Trophoblast cell (in vitro differentiated cells and primary cell): ENCODE measurements at regions not wholly inside any gene's neighbourhood (a gene's known extent, or its start where the extent isn't known, plus 50 kb on each side); places are given as distances from the start of the nearest gene placed in this dataset.

Experiments
- DNase-seq, 2 donors: peaks; one replicate each; pipeline ENCODE4 v3.0.0-alpha.2; 2016
- H2AFZ ChIP-seq: 2 replicates; pipeline ENCODE4 v1.6.1; 2013; ENCODE audit warnings: low read length, moderate library complexity, mild to moderate bottlenecking; ENCODE audit not compliant: insufficient read depth, poor library complexity
- H2AK5ac ChIP-seq: 2 replicates; pipeline ENCODE4 v1.6.1; 2013; ENCODE audit warnings: mild to moderate bottlenecking, low read length
- H2BK120ac ChIP-seq: 2 replicates; pipeline ENCODE4 v1.6.1; 2013; ENCODE audit warnings: low read length, mild to moderate bottlenecking, moderate library complexity; ENCODE audit not compliant: insufficient read depth, poor library complexity
- H2BK12ac ChIP-seq: 2 replicates; pipeline ENCODE4 v1.6.1; 2013; ENCODE audit warnings: mild to moderate bottlenecking, low read length, moderate library complexity
- H2BK5ac ChIP-seq: 2 replicates; pipeline ENCODE4 v1.6.1; 2013; ENCODE audit warnings: low read length, low read depth, moderate library complexity, mild to moderate bottlenecking; ENCODE audit not compliant: poor library complexity
- H3K14ac ChIP-seq: 2 replicates; pipeline ENCODE4 v1.6.1; 2013; ENCODE audit warnings: mild to moderate bottlenecking, low read length
- H3K18ac ChIP-seq: 2 replicates; pipeline ENCODE4 v1.6.1; 2013; ENCODE audit warnings: mild to moderate bottlenecking, low read length
- H3K23ac ChIP-seq: 2 replicates; pipeline ENCODE4 v1.6.1; 2013; ENCODE audit warnings: low read length
- H3K27ac ChIP-seq: 2 replicates; pipeline ENCODE4 v1.5.1; 2013; ENCODE audit warnings: low read depth, mild to moderate bottlenecking, inconsistent platforms, low read length, moderate library complexity
- H3K27me3 ChIP-seq: 2 replicates; pipeline ENCODE4 v1.6.1; 2013; ENCODE audit warnings: inconsistent platforms, mild to moderate bottlenecking, low read length, moderate library complexity; ENCODE audit not compliant: insufficient read depth
- H3K36me3 ChIP-seq, 2 experiments: 1 replicate in 1 of 2; 2 replicates in 1 of 2; pipeline ENCODE4 v1.6.1; 2013; ENCODE audit warnings: low read length in 2 of 2, mild to moderate bottlenecking in 2 of 2, moderate library complexity in 1 of 2; ENCODE audit not compliant: insufficient read depth in 2 of 2, control insufficient read depth in 1 of 2
- H3K4ac ChIP-seq: 2 replicates; pipeline ENCODE4 v1.6.1; 2013; ENCODE audit warnings: low read depth, mild to moderate bottlenecking, low read length, moderate library complexity
- H3K4me1 ChIP-seq, 2 experiments: 1 replicate in 1 of 2; 2 replicates in 1 of 2; pipeline ENCODE4 v1.6.1; 2013; ENCODE audit warnings: low read length in 2 of 2, mild to moderate bottlenecking in 2 of 2, moderate library complexity in 1 of 2; ENCODE audit not compliant: insufficient read depth in 2 of 2, control insufficient read depth in 1 of 2
- H3K4me2 ChIP-seq: 2 replicates; pipeline ENCODE4 v1.6.1; 2013; ENCODE audit warnings: inconsistent platforms, mild to moderate bottlenecking, low read length, moderate library complexity
- H3K4me3 ChIP-seq: 2 replicates; pipeline ENCODE4 v1.5.1; 2013; ENCODE audit warnings: mild to moderate bottlenecking, low read depth, low read length, inconsistent platforms
- H3K79me1 ChIP-seq: one replicate; pipeline ENCODE4 v1.6.1; 2013; ENCODE audit warnings: low read length
- H3K79me2 ChIP-seq: 2 replicates; pipeline ENCODE4 v1.6.1; 2013; ENCODE audit warnings: low read length, mild to moderate bottlenecking; ENCODE audit not compliant: control insufficient read depth, insufficient read depth, poor library complexity
- H3K9ac ChIP-seq: 2 replicates; pipeline ENCODE4 v1.6.1; 2013; ENCODE audit warnings: mild to moderate bottlenecking, low read length
- H3K9me3 ChIP-seq: 2 replicates; pipeline ENCODE4 v1.6.1; 2013; ENCODE audit warnings: low read depth, mild to moderate bottlenecking, control low read depth, inconsistent platforms, low read length; ENCODE audit not compliant: insufficient read depth
- H4K12ac ChIP-seq: 2 replicates; pipeline ENCODE4 v1.6.1; 2013; ENCODE audit warnings: low read depth, mild to moderate bottlenecking, low read length, moderate library complexity
- H4K8ac ChIP-seq: 2 replicates; pipeline ENCODE4 v1.6.1; 2013; ENCODE audit warnings: low read depth, mild to moderate bottlenecking, low read length, moderate library complexity
- H4K91ac ChIP-seq: one replicate; pipeline ENCODE4 v1.6.1; 2013; ENCODE audit warnings: low read depth, mild to moderate bottlenecking, low read length, moderate library complexity
- WGBS: extraction: QIAGEN DNeasy Blood & Tissue Kit; methylation state at CpG from one replicate; pipeline ENCODE4 v1.1.7; 2013; ENCODE audit warnings: missing lambda C conversion rate; ENCODE audit not compliant: insufficient read length, insufficient coverage; ENCODE audit errors: extremely low coverage; 5-methylcytosine and 5-hydroxymethylcytosine counted together

GRCh38 chr5:108487951-108488350, 106.1 kb upstream of the FBXL17 start:
- Histone ChIP-seq H4K12ac (no peak overlapping the region), H3K9me3 (peaks cover 2% of the 10 kb centered on the region), H3K79me2 (no peaks in the 10 kb centered on the region), H3K4ac (no peak overlapping the region), H3K14ac (peak overlapping the region; percentile 66), H3K4me2 (no peak overlapping the region), H3K18ac (no peak overlapping the region), H4K91ac (peak overlapping the region; percentile 87), H3K9ac (no peak overlapping the region), H2BK120ac (peak overlapping the region; percentile 56), H3K27me3 (no peaks in the 10 kb centered on the region), H2AK5ac (no peak overlapping the region), H3K36me3 (no peaks in the 10 kb centered on the region), H3K27ac (peak overlapping the region; percentile 65), H2BK5ac (peak overlapping the region; percentile 46), H3K4me3 (no peak overlapping the region), H3K4me1 (peaks cover 0 to 2% of the 10 kb centered on the region in 2 experiments), H3K23ac (no peak overlapping the region), H4K8ac (no peak overlapping the region), H2BK12ac (peak overlapping the region; percentile 37), H3K79me1 (peaks cover 4% of the 10 kb centered on the region), H2AFZ (no peak overlapping the region)
- WGBS, result no CpG with 5 or more reads among the region's 3 CpGs
- DNase-seq, result no peak

GRCh38 chr5:108484035-108484434, 102.1 kb upstream of the FBXL17 start:
- WGBS, result no CpG with 5 or more reads among the region's 3 CpGs
- H3K4me2 ChIP-seq, result no peak overlapping the region
- H3K18ac ChIP-seq, result no peak overlapping the region

GRCh38 chr5:108481355-108481931, 99.5 kb upstream of the FBXL17 start:
- no peaks in the 10 kb centered on the region for H3K9me3 ChIP-seq
- H3K27me3 ChIP-seq, result no peaks in the 10 kb centered on the region
- H3K9ac ChIP-seq, result no peak overlapping the region
- WGBS, result no CpG with 5 or more reads among the region's 8 CpGs
- H3K23ac ChIP-seq, result no peak overlapping the region
- H3K4me1 ChIP-seq, result no peaks in the 10 kb centered on the region
- no peak overlapping the region for H4K91ac ChIP-seq
- H2AK5ac ChIP-seq, result no peak overlapping the region
- H3K4ac ChIP-seq, result no peak overlapping the region
- H4K8ac ChIP-seq, result no peak overlapping the region
- no peak overlapping the region for H4K12ac ChIP-seq
- no peak overlapping the region for H3K27ac ChIP-seq
- no peak overlapping the region for H3K18ac ChIP-seq
- H3K36me3 ChIP-seq, result no peaks in the 10 kb centered on the region
- no peak overlapping the region for H2BK12ac ChIP-seq
- H2BK120ac ChIP-seq, result no peak overlapping the region
- no peak overlapping the region for H2AFZ ChIP-seq
- H3K79me1 ChIP-seq, result no peaks in the 10 kb centered on the region
- H3K4me2 ChIP-seq, result no peak overlapping the region
- H3K4me3 ChIP-seq, result no peak overlapping the region
- peak in 1 of 2 donors; percentile 50 for DNase-seq
- H2BK5ac ChIP-seq, result no peak overlapping the region
- no peaks in the 10 kb centered on the region for H3K79me2 ChIP-seq
- H3K14ac ChIP-seq, result no peak overlapping the region

More at GRCh38 chr5:108484035-108484434, 102.1 kb upstream of the FBXL17 start:
- Histone ChIP-seq H3K27me3 (no peaks in the 10 kb centered on the region), H3K4me1 (peaks cover 0 to 2% of the 10 kb centered on the region in 2 experiments), H3K79me2 (no peaks in the 10 kb centered on the region), H4K12ac (no peak overlapping the region), H3K9ac (no peak overlapping the region), H3K9me3 (peaks cover 2% of the 10 kb centered on the region), H2BK12ac (no peak overlapping the region), H3K14ac (no peak overlapping the region), H3K4me3 (no peak overlapping the region), H4K8ac (no peak overlapping the region), H2AFZ (no peak overlapping the region), H3K36me3 (no peaks in the 10 kb centered on the region), H2BK5ac (no peak overlapping the region), H3K27ac (no peak overlapping the region), H3K4ac (no peak overlapping the region), H4K91ac (no peak overlapping the region), H3K79me1 (peaks cover 4% of the 10 kb centered on the region), H2AK5ac (no peak overlapping the region), H2BK120ac (no peak overlapping the region), H3K23ac (no peak overlapping the region)
- DNase-seq, result peak; percentile 27 to 57

GRCh38 chr5:108472237-108472636, 90.3 kb upstream of the FBXL17 start:
- no CpG with 5 or more reads among the region's 3 CpGs for WGBS
- no peak overlapping the region for H2BK12ac ChIP-seq
- no peak overlapping the region for H3K27ac ChIP-seq
- H2AFZ ChIP-seq, result no peak overlapping the region
- H3K4ac ChIP-seq, result no peak overlapping the region
- no peak overlapping the region for H3K4me2 ChIP-seq
- no peaks in the 10 kb centered on the region for H3K4me1 ChIP-seq
- no peak overlapping the region for H2BK120ac ChIP-seq
- no peak overlapping the region for H2BK5ac ChIP-seq
- H3K23ac ChIP-seq, result no peak overlapping the region
- H3K27me3 ChIP-seq, result no peaks in the 10 kb centered on the region
- H4K91ac ChIP-seq, result no peak overlapping the region
- no peak overlapping the region for H3K14ac ChIP-seq
- H4K12ac ChIP-seq, result no peak overlapping the region
- no peaks in the 10 kb centered on the region for H3K9me3 ChIP-seq
- DNase-seq, result no peak
- no peak overlapping the region for H3K9ac ChIP-seq
- no peak overlapping the region for H4K8ac ChIP-seq
- no peaks in the 10 kb centered on the region for H3K79me1 ChIP-seq
- H2AK5ac ChIP-seq, result no peak overlapping the region
- no peak overlapping the region for H3K4me3 ChIP-seq
- no peak overlapping the region for H3K18ac ChIP-seq
- H3K79me2 ChIP-seq, result no peaks in the 10 kb centered on the region
- H3K36me3 ChIP-seq, result no peaks in the 10 kb centered on the region
